Neural cell (in vitro differentiated cells): ENCODE measurements at regions not wholly inside any gene's neighbourhood (a gene's known extent, or its start where the extent isn't known, plus 50 kb on each side); places are given as distances from the start of the nearest gene placed in this dataset.

ENCODE experiments used
- H2AFZ ChIP-seq: fragments of 200-600, 300-800 bp; sonication (generic), shearing (Covaris generic); 2 replicates; pipeline ENCODE4 v1.6.0; 2014; ENCODE audit warnings: low read depth, mild to moderate bottlenecking, antibody characterized with exemption, low read length, moderate library complexity
- H3F3A ChIP-seq: fragments of 200-600 bp; shearing (Covaris generic); 2 replicates; pipeline ENCODE4 v1.6.1; 2016; ENCODE audit warnings: mild to moderate bottlenecking, moderate library complexity, mixed read lengths, antibody characterized with exemption, low read length; ENCODE audit not compliant: insufficient read depth, poor library complexity, severe bottlenecking
- H3K27ac ChIP-seq: fragments of 200-600, 300-800 bp; sonication (generic), shearing (Covaris generic); 2 replicates; pipeline ENCODE4 v1.5.1; 2014; ENCODE audit warnings: mild to moderate bottlenecking, low read length, moderate library complexity
- H3K27me3 ChIP-seq: fragments of 300-800, 200-600 bp; sonication (generic), shearing (Covaris generic); 2 replicates; pipeline ENCODE4 v1.6.0; 2014; ENCODE audit warnings: mild to moderate bottlenecking, low read depth, low read length, moderate library complexity; ENCODE audit not compliant: insufficient read depth
- H3K36me3 ChIP-seq: fragments of 300-800, 200-600 bp; sonication (generic), shearing (Covaris generic); 2 replicates; pipeline ENCODE4 v1.5.1; 2014; ENCODE audit warnings: mild to moderate bottlenecking, antibody characterized with exemption, low read length, moderate library complexity; ENCODE audit not compliant: insufficient read depth
- H3K4me2 ChIP-seq: fragments of 300-800, 200-600 bp; sonication (generic), shearing (Covaris generic); 2 replicates; pipeline ENCODE4 v1.6.0; 2014; ENCODE audit warnings: mild to moderate bottlenecking, low read length
- H3K4me3 ChIP-seq: fragments of 300-800, 200-600 bp; sonication (generic), shearing (Covaris generic); 2 replicates; pipeline ENCODE4 v1.5.1; 2014; ENCODE audit warnings: mild to moderate bottlenecking, low read length, moderate library complexity
- H3K79me2 ChIP-seq: fragments of 200-600 bp; shearing (Covaris generic); replicated peaks from 2 replicates; pipeline ENCODE4 v1.6.0; 2014; ENCODE audit warnings: mild to moderate bottlenecking, low read length, moderate library complexity; ENCODE audit not compliant: insufficient read depth
- H3K9ac ChIP-seq: fragments of 300-800, 200-600 bp; sonication (generic), shearing (Covaris generic); 2 replicates; pipeline ENCODE4 v1.6.1; 2016; ENCODE audit warnings: mild to moderate bottlenecking, low read length, mixed read lengths
- H3K9me2 ChIP-seq: fragments of 200-600 bp; shearing (Covaris generic); 2 replicates; pipeline ENCODE4 v1.6.1; 2016; ENCODE audit warnings: mild to moderate bottlenecking, low read length, mixed read lengths; ENCODE audit not compliant: insufficient read depth
- H3K9me3 ChIP-seq: fragments of 200-600, 300-800 bp; sonication (generic), shearing (Covaris generic); 2 replicates; pipeline ENCODE4 v1.6.1; 2016; ENCODE audit warnings: mild to moderate bottlenecking, mixed run types, low read length, moderate library complexity, mixed read lengths
- H4K20me1 ChIP-seq: fragments of 200-600 bp; shearing (Covaris generic); 2 replicates; pipeline ENCODE4 v1.6.1; 2016; ENCODE audit warnings: mild to moderate bottlenecking, mixed run types; ENCODE audit not compliant: insufficient read depth
- CTCF ChIP-seq: fragments of 450-650 bp; IDR thresholded peaks from 2 replicates; pipeline ENCODE4 v1.5.1; 2014; ENCODE audit warnings: antibody characterized with exemption, mild to moderate bottlenecking, moderate library complexity; ENCODE audit not compliant: poor library complexity, severe bottlenecking
- EP300 ChIP-seq: fragments of 450-650 bp; conservative IDR thresholded peaks from 2 replicates; pipeline ENCODE4 v1.6.1; 2014; ENCODE audit warnings: antibody characterized with exemption, mild to moderate bottlenecking, moderate library complexity; ENCODE audit not compliant: poor library complexity, severe bottlenecking
- EZH2 ChIP-seq: fragments of 200-600, 300-800 bp; shearing (Covaris generic), sonication (generic); IDR thresholded peaks from 2 replicates; pipeline ENCODE4 v1.6.1; 2014; ENCODE audit warnings: antibody characterized with exemption, low read length, borderline replicate concordance, mild to moderate bottlenecking; ENCODE audit not compliant: insufficient read depth, poor library complexity, severe bottlenecking
- MXI1 ChIP-seq: fragments of 450-650 bp; conservative IDR thresholded peaks from 2 replicates; pipeline ENCODE4 v1.6.1; 2014; ENCODE audit warnings: antibody characterized with exemption, mild to moderate bottlenecking; ENCODE audit not compliant: poor library complexity, severe bottlenecking
- POLR2AphosphoS5 ChIP-seq: IDR thresholded peaks from 2 replicates; pipeline ENCODE4 v1.6.1; 2012
- RAD21 ChIP-seq: fragments of 450-650 bp; conservative IDR thresholded peaks from 2 replicates; pipeline ENCODE4 v1.6.1; 2014; ENCODE audit warnings: antibody characterized with exemption, mild to moderate bottlenecking, moderate library complexity
- SMC3 ChIP-seq: fragments of 450-650 bp; conservative IDR thresholded peaks from 2 replicates; pipeline ENCODE4 v1.6.1; 2014; ENCODE audit warnings: antibody characterized with exemption, mild to moderate bottlenecking, moderate library complexity; ENCODE audit not compliant: poor library complexity
- TAF1 ChIP-seq: IDR thresholded peaks from 2 replicates; pipeline ENCODE4 v1.6.1; 2012; ENCODE audit warnings: low read depth
- TF ChIP-seq, protein P1 (sequence below): IDR thresholded peaks from 2 replicates; pipeline ENCODE4 v1.6.1; 2012; ENCODE audit warnings: borderline replicate concordance

- Histone ChIP-seq H3K9me3 (no peaks in the 10 kb centered on the region), H3K9ac (no peak overlapping the region), H2AFZ (no peak overlapping the region), H3K36me3 (no peaks in the 10 kb centered on the region), H3K27me3 (no peaks in the 10 kb centered on the region), H4K20me1 (no peaks in the 10 kb centered on the region), H3K79me2 (no peaks in the 10 kb centered on the region), H3K27ac (no peak overlapping the region), H3F3A (no peaks in the 10 kb centered on the region), H3K4me2 (no peak overlapping the region), H3K4me3 (no peak overlapping the region), H3K9me2 (no peaks in the 10 kb centered on the region)
- TF ChIP-seq, protein P1, sequence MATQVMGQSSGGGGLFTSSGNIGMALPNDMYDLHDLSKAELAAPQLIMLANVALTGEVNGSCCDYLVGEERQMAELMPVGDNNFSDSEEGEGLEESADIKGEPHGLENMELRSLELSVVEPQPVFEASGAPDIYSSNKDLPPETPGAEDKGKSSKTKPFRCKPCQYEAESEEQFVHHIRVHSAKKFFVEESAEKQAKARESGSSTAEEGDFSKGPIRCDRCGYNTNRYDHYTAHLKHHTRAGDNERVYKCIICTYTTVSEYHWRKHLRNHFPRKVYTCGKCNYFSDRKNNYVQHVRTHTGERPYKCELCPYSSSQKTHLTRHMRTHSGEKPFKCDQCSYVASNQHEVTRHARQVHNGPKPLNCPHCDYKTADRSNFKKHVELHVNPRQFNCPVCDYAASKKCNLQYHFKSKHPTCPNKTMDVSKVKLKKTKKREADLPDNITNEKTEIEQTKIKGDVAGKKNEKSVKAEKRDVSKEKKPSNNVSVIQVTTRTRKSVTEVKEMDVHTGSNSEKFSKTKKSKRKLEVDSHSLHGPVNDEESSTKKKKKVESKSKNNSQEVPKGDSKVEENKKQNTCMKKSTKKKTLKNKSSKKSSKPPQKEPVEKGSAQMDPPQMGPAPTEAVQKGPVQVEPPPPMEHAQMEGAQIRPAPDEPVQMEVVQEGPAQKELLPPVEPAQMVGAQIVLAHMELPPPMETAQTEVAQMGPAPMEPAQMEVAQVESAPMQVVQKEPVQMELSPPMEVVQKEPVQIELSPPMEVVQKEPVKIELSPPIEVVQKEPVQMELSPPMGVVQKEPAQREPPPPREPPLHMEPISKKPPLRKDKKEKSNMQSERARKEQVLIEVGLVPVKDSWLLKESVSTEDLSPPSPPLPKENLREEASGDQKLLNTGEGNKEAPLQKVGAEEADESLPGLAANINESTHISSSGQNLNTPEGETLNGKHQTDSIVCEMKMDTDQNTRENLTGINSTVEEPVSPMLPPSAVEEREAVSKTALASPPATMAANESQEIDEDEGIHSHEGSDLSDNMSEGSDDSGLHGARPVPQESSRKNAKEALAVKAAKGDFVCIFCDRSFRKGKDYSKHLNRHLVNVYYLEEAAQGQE = no peak
- no peak for TF ChIP-seq EP300
- TF ChIP-seq RAD21 = no peak
- TF ChIP-seq POLR2AphosphoS5 = no peak
- no peak for TF ChIP-seq MXI1
- no peak for TF ChIP-seq SMC3
- no peak for TF ChIP-seq TAF1
- no peak for TF ChIP-seq CTCF
- no peak for TF ChIP-seq EZH2
These were observed 123.6 kb upstream of the TMEM72 start for GRCh38 chr10:44787480-44788075.

DNA sequence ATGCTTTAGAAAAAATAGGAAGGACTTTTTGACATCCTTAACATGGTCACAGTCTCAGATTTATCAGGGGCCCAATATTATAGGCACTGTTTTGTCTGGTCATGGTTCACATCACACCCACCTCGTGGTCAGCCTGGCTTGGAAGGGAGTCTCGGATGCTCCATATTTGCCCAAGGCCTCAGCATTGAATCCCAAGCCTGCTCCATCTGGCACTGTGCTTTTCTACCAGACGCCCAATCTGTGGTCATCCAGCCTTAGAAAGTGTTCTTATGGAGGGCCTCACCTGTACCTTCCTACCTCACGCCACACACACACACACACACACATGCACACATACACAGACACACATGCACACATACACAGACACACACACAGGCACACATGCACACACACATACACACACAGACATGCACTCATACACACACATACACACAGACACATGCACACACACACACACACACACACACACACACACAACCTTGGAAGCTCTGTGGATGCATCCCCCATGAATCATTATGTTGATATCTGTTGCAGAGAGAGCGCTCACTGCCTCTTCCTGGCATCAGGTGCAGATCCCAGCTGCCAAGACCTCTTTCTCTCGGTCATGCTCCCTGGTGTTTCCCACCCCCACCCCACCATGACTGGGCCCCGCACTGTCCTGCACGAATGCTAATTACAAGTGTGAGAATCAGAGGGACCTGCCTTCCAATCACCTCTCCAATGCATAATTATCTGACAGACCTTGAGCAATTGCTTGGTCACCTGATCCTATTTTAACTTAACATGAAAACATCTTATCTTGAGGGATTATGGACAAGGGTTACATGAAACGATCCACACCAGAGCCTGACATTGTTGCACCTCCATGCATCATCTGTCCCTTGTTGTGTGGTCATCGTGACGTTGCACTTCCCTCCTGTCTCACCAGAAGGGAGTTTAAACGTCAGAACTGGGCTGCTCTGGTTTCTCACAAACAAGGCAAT is 122.7 kb upstream of the TMEM72 start:
- Histone ChIP-seq H3K27ac (no peak overlapping the region), H4K20me1 (no peaks in the 10 kb centered on the region), H3K9me3 (no peaks in the 10 kb centered on the region), H3F3A (no peaks in the 10 kb centered on the region), H3K9ac (no peak overlapping the region), H3K4me2 (no peak overlapping the region), H3K4me3 (no peak overlapping the region), H3K36me3 (no peaks in the 10 kb centered on the region), H3K9me2 (no peaks in the 10 kb centered on the region), H2AFZ (no peak overlapping the region), H3K79me2 (no peaks in the 10 kb centered on the region), H3K27me3 (no peaks in the 10 kb centered on the region)
- no peak for TF ChIP-seq MXI1
- TF ChIP-seq, protein P1 = no peak
- TF ChIP-seq EZH2 = no peak
- no peak for TF ChIP-seq EP300
- no peak for TF ChIP-seq RAD21
- no peak for TF ChIP-seq CTCF
- no peak for TF ChIP-seq SMC3
